IMR-90 (cell line): ENCODE measurements at regions not wholly inside any gene's neighbourhood (a gene's known extent, or its start where the extent isn't known, plus 50 kb on each side); places are given as distances from the start of the nearest gene placed in this dataset.

Experiments used
- ATAC-seq: fragments of 200-7000 bp; cut with Tn5 transposase; 2 replicates; pipeline ENCODE4 v1.9.1; 2020; ENCODE audit warnings: low read depth, mild to moderate bottlenecking, moderate library complexity
- BruUV-seq: library from RNA; stranded (reverse); fragments of 400-500 nt; replicated peaks from 2 replicates; lab custom pipeline; 2021; lab: Mats Ljungman, UMichigan
- CTCF ChIA-PET: fragments of 300-600 bp; formaldehyde crosslinking; extraction: SDS; loops from one replicate; lab custom pipeline; 2021; ENCODE audit warnings: antibody characterized with exemption; lab: Yijun Ruan, JAX
- POLR2A ChIA-PET: fragments of 300-600 bp; sonication (Branson Sonifier 250); formaldehyde crosslinking; loops from one replicate; lab custom pipeline; 2022; ENCODE audit warnings: antibody characterized with exemption; ENCODE audit not compliant: unreplicated experiment; lab: Charles Lee
- DNase-seq: peaks from one replicate; pipeline ENCODE4 v3.0.0; 2013
- H2AFZ ChIP-seq: replicated peaks from 2 replicates; pipeline ENCODE3; 2013; ENCODE audit warnings: low read length, mild to moderate bottlenecking; ENCODE audit not compliant: poor library complexity
- H2AK5ac ChIP-seq: 2 replicates; pipeline ENCODE4 v1.6.1; 2013; ENCODE audit warnings: low read depth, low read length, inconsistent platforms
- H2AK9ac ChIP-seq: replicated peaks from 2 replicates; pipeline ENCODE3; 2013; ENCODE audit warnings: mild to moderate bottlenecking, low read depth, low read length, moderate library complexity; ENCODE audit not compliant: poor library complexity
- H2BK120ac ChIP-seq: 2 replicates; pipeline ENCODE4 v1.6.1; 2013; ENCODE audit warnings: low read depth, low read length, inconsistent platforms
- H2BK15ac ChIP-seq: 3 replicates; pipeline ENCODE4 v1.6.1; 2013; ENCODE audit warnings: low read depth, low read length, inconsistent platforms
- H2BK20ac ChIP-seq: 2 replicates; pipeline ENCODE4 v1.6.1; 2013; ENCODE audit warnings: low read depth, mild to moderate bottlenecking, inconsistent platforms, low read length, moderate library complexity
- H2BK5ac ChIP-seq: 2 replicates; pipeline ENCODE4 v1.6.1; 2013; ENCODE audit warnings: mild to moderate bottlenecking, low read depth, low read length, inconsistent platforms; ENCODE audit not compliant: poor library complexity, severe bottlenecking
- H3K14ac ChIP-seq: replicated peaks from 2 replicates; pipeline ENCODE4 v1.6.1; 2013; ENCODE audit warnings: low read depth, low read length, inconsistent platforms
- H3K18ac ChIP-seq: 2 replicates; pipeline ENCODE4 v1.6.1; 2013; ENCODE audit warnings: low read depth, low read length, control low read depth
- H3K23ac ChIP-seq: 2 replicates; pipeline ENCODE4 v1.6.1; 2013; ENCODE audit warnings: low read depth, low read length, inconsistent platforms
- H3K27ac ChIP-seq: 2 replicates; pipeline ENCODE4 v1.5.1; 2013; ENCODE audit warnings: mild to moderate bottlenecking, control low read depth, low read length; ENCODE audit not compliant: insufficient read depth
- H3K27me3 ChIP-seq: 2 replicates; pipeline ENCODE4 v1.6.1; 2013; ENCODE audit warnings: low read length; ENCODE audit not compliant: control insufficient read depth, insufficient read depth
- H3K36me3 ChIP-seq: 2 replicates; pipeline ENCODE4 v1.6.1; 2013; ENCODE audit warnings: low read length, mixed read lengths; ENCODE audit not compliant: control insufficient read depth, insufficient read depth
- H3K4ac ChIP-seq: 2 replicates; pipeline ENCODE4 v1.6.1; 2013; ENCODE audit warnings: low read depth, low read length, inconsistent platforms
- H3K4me1 ChIP-seq: 2 replicates; pipeline ENCODE4 v1.6.1; 2013; ENCODE audit warnings: low read length, mixed read lengths; ENCODE audit not compliant: control insufficient read depth, insufficient read depth
- H3K4me2 ChIP-seq: 2 replicates; pipeline ENCODE4 v1.6.1; 2013; ENCODE audit warnings: low read depth, mild to moderate bottlenecking, control low read depth, low read length, moderate library complexity
- H3K4me3 ChIP-seq: 2 replicates; pipeline ENCODE4 v1.5.1; 2013; ENCODE audit warnings: low read depth, mild to moderate bottlenecking, control low read depth, low read length, moderate library complexity; ENCODE audit not compliant: insufficient read depth
- H3K56ac ChIP-seq: 2 replicates; pipeline ENCODE4 v1.6.1; 2013; ENCODE audit warnings: low read length, inconsistent platforms; ENCODE audit not compliant: insufficient read depth; ENCODE audit errors: extremely low read depth
- H3K79me1 ChIP-seq, 2 experiments: 2 replicates each; pipeline ENCODE4 v1.6.1; 2013; ENCODE audit warnings: low read length in 2 of 2, inconsistent platforms in 1 of 2, low read depth in 1 of 2
- H3K9ac ChIP-seq: 2 replicates; pipeline ENCODE4 v1.6.1; 2013; ENCODE audit warnings: low read depth, low read length, control low read depth
- H3K9me1 ChIP-seq: 2 replicates; pipeline ENCODE4 v1.6.1; 2013; ENCODE audit warnings: low read length, inconsistent platforms; ENCODE audit not compliant: insufficient read depth
- H3K9me3 ChIP-seq: 2 replicates; pipeline ENCODE4 v1.6.1; 2013; ENCODE audit warnings: low read length; ENCODE audit not compliant: control insufficient read depth, insufficient read depth
- H4K20me1 ChIP-seq: 2 replicates; pipeline ENCODE4 v1.6.1; 2013; ENCODE audit warnings: low read length, inconsistent platforms; ENCODE audit not compliant: insufficient read depth
- H4K5ac ChIP-seq: 2 replicates; pipeline ENCODE4 v1.6.1; 2013; ENCODE audit warnings: mild to moderate bottlenecking, low read depth, low read length, control low read depth
- H4K8ac ChIP-seq, 2 experiments: 2 replicates each; pipeline ENCODE4 v1.6.1; 2013; ENCODE audit warnings: low read depth in 2 of 2, low read length in 2 of 2, control low read depth in 1 of 2, inconsistent platforms in 1 of 2
- H4K91ac ChIP-seq: 2 replicates; pipeline ENCODE4 v1.6.1; 2013; ENCODE audit warnings: low read depth, low read length, inconsistent platforms; ENCODE audit not compliant: insufficient read depth
- CEBPB ChIP-seq: IDR thresholded peaks from 2 replicates; pipeline ENCODE4 v1.6.1; 2012; ENCODE audit warnings: low read depth, low read length, improper control_type of control experiment
- FOS ChIP-seq: fragments of 150-350 bp; IDR thresholded peaks from 2 replicates; pipeline ENCODE4 v1.6.1; 2016; ENCODE audit warnings: low read depth, low read length
- MAFK ChIP-seq: IDR thresholded peaks from 2 replicates; pipeline ENCODE4 v1.6.1; 2012; ENCODE audit warnings: low read depth, low read length, improper control_type of control experiment
- POLR2A ChIP-seq: IDR thresholded peaks from 2 replicates; pipeline ENCODE4 v1.6.1; 2012; ENCODE audit warnings: mild to moderate bottlenecking, low read depth, low read length
- RCOR1 ChIP-seq: IDR thresholded peaks from 2 replicates; pipeline ENCODE4 v1.6.1; 2012; ENCODE audit warnings: mild to moderate bottlenecking, low read length, improper control_type of control experiment; ENCODE audit not compliant: insufficient replicate concordance
- SMC3 ChIP-seq: fragments of 150-350 bp; IDR thresholded peaks from 2 replicates; pipeline ENCODE4 v1.6.1; 2016; ENCODE audit warnings: low read depth, mild to moderate bottlenecking, antibody characterized with exemption, low read length, moderate library complexity
- dilution Hi-C: fragments of 300-500 bp; cut with HindIII; formaldehyde crosslinking; loops from one replicate; pipeline ENCODE4 v1.14.3; 2018; ENCODE audit warnings: low sequenced_read_pairs; ENCODE audit not compliant: unreplicated experiment
- in situ Hi-C: fragments of 300-500 bp; cut with MboI; formaldehyde crosslinking; loops from 3 replicates; pipeline ENCODE4 v1.14.3; 2019; ENCODE audit warnings: low sequenced_read_pairs, inconsistent platforms, mixed read lengths
- intact Hi-C: fragments of 100-400 bp; cut with micrococcal nuclease; formaldehyde crosslinking; loops from 2 replicates; pipeline ENCODE4 v1.10.0; 2022
- TF ChIP-seq, protein P1 (sequence below): fragments of 150-350 bp; IDR thresholded peaks from 2 replicates; pipeline ENCODE4 v1.6.1; 2016; ENCODE audit warnings: low read depth, mild to moderate bottlenecking, low read length, moderate library complexity, borderline replicate concordance
- TF ChIP-seq, protein P2 (sequence below): conservative IDR thresholded peaks from 2 replicates; pipeline ENCODE4 v1.5.1; 2012; ENCODE audit warnings: mild to moderate bottlenecking, low read depth, low read length, improper control_type of control experiment
- TF ChIP-seq, protein P3 (sequence below): fragments of 150-350 bp; IDR thresholded peaks from 2 replicates; pipeline ENCODE4 v1.6.1; 2017; ENCODE audit warnings: mild to moderate bottlenecking, antibody characterized with exemption, low read length, low read depth

DNA sequence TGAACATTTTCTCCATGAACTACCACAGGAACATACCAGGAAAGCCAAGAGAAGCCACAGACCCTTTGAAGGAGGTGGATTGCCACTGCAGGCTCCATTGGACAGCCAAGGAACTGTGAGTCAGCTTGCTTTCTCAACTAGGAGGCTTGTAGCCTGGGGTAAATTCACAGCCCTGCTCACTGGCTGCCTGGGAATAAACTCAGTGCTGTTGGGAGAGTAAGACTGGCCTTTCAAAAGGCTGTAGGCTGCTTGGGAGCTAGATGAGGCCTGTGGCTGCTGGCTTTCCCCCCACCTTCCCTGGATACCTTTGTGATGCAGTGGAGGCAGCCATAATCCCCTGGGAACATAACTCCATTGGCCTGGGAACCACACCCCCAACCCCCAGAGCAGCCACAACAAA is 223.5 kb upstream of the RBMS3 start:
- peak; percentile 93 for ATAC-seq
- Histone ChIP-seq H2AFZ (peak overlapping the region; percentile 5), H2BK20ac (no peak overlapping the region), H3K9me3 (no peaks in the 10 kb centered on the region), H3K4me2 (no peak overlapping the region), H3K79me1 (no peaks in the 10 kb centered on the region), H3K27ac (no peak overlapping the region), H2AK5ac (no peak overlapping the region), H4K20me1 (no peaks in the 10 kb centered on the region), H3K36me3 (no peaks in the 10 kb centered on the region), H4K91ac (no peak overlapping the region), H3K4me3 (no peak overlapping the region), H3K4me1 (no peaks in the 10 kb centered on the region), H4K5ac (no peak overlapping the region), H3K9ac (no peak overlapping the region), H3K14ac (no peak overlapping the region), H4K8ac (no peak overlapping the region), H2BK120ac (no peak overlapping the region), H2BK5ac (no peak overlapping the region), H3K18ac (no peak overlapping the region), H3K4ac (no peak overlapping the region), H3K9me1 (no peaks in the 10 kb centered on the region), H3K56ac (no peak overlapping the region), H2BK15ac (no peak overlapping the region), H3K23ac (no peak overlapping the region), H2AK9ac (no peak overlapping the region), H3K27me3 (no peaks in the 10 kb centered on the region)
- CTCF ChIA-PET, result no interaction called here
- intact Hi-C loops (no loop called here), dilution Hi-C loops (no loop called here), in situ Hi-C loops (no loop called here)
- TF ChIP-seq RCOR1 (no peak), MAFK (no peak), FOS (no peak), SMC3 (no peak), CEBPB (no peak; the same call in 1 of the 2 replicates), POLR2A (no peak)
- TF ChIP-seq, protein P1, sequence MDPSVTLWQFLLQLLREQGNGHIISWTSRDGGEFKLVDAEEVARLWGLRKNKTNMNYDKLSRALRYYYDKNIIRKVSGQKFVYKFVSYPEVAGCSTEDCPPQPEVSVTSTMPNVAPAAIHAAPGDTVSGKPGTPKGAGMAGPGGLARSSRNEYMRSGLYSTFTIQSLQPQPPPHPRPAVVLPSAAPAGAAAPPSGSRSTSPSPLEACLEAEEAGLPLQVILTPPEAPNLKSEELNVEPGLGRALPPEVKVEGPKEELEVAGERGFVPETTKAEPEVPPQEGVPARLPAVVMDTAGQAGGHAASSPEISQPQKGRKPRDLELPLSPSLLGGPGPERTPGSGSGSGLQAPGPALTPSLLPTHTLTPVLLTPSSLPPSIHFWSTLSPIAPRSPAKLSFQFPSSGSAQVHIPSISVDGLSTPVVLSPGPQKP, result no peak
- TF ChIP-seq, protein P2, sequence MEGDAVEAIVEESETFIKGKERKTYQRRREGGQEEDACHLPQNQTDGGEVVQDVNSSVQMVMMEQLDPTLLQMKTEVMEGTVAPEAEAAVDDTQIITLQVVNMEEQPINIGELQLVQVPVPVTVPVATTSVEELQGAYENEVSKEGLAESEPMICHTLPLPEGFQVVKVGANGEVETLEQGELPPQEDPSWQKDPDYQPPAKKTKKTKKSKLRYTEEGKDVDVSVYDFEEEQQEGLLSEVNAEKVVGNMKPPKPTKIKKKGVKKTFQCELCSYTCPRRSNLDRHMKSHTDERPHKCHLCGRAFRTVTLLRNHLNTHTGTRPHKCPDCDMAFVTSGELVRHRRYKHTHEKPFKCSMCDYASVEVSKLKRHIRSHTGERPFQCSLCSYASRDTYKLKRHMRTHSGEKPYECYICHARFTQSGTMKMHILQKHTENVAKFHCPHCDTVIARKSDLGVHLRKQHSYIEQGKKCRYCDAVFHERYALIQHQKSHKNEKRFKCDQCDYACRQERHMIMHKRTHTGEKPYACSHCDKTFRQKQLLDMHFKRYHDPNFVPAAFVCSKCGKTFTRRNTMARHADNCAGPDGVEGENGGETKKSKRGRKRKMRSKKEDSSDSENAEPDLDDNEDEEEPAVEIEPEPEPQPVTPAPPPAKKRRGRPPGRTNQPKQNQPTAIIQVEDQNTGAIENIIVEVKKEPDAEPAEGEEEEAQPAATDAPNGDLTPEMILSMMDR, result no peak
- TF ChIP-seq, protein P3, sequence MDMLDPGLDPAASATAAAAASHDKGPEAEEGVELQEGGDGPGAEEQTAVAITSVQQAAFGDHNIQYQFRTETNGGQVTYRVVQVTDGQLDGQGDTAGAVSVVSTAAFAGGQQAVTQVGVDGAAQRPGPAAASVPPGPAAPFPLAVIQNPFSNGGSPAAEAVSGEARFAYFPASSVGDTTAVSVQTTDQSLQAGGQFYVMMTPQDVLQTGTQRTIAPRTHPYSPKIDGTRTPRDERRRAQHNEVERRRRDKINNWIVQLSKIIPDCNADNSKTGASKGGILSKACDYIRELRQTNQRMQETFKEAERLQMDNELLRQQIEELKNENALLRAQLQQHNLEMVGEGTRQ, result no peak
- POLR2A ChIA-PET, result no interaction called here
- DNase-seq, result peak; percentile 83
- no TSS peak for BruUV-seq
